Stomach (tissue), 8 donors: ENCODE measurements at regions not wholly inside any gene's neighbourhood (a gene's known extent, or its start where the extent isn't known, plus 50 kb on each side); places are given as distances from the start of the nearest gene placed in this dataset.

Experiments
- DNase-seq, 2 donors: peaks; one replicate each; pipeline versions ENCODE4 v3.0.0 to v3.0.0-alpha.2; 2013 to 2019
- H3K27ac ChIP-seq, 5 donors: fragments of 200-600 bp in 4 of 5; sonication (generic) in 4 of 5; one replicate each; pipeline ENCODE4 v1.5.1; 2013 to 2019; ENCODE audit warnings: mild to moderate bottlenecking in 1 of 5, moderate library complexity in 1 of 5
- H3K27me3 ChIP-seq, 3 donors: fragments of 200-600 bp; sonication (generic); one replicate each; pipeline ENCODE4 v1.5.1; 2017 to 2019; ENCODE audit warnings: mixed run types in 1 of 3
- H3K36me3 ChIP-seq, 4 donors: fragments of 200-600 bp; sonication (generic); 1 replicate in 3 of 4; 2 replicates in 1 of 4; pipeline ENCODE4 v1.5.1; 2016 to 2019
- H3K4me1 ChIP-seq, 4 donors: fragments of 200-600 bp; sonication (generic); one replicate each; pipeline ENCODE4 v1.5.1; 2016 to 2019
- H3K4me3 ChIP-seq, 4 donors: fragments of 200-600 bp; sonication (generic) in 3 of 4; one replicate each; pipeline ENCODE4 v1.5.1; 2016 to 2019; ENCODE audit warnings: mild to moderate bottlenecking in 1 of 4
- H3K9me3 ChIP-seq, 4 donors: fragments of 200-600 bp; sonication (generic); one replicate each; pipeline ENCODE4 v1.5.1; 2016 to 2019
- CTCF ChIP-seq, 7 experiments: fragments of 450-650 bp in 4 of 7; fragments of 200-600 bp in 3 of 7; sonication (generic) in 3 of 7; IDR thresholded peaks; one replicate each; pipeline ENCODE4 v1.5.1; 2016 to 2019; ENCODE audit warnings: antibody characterized with exemption in 7 of 7, control low read depth in 2 of 7, mild to moderate bottlenecking in 1 of 7
- EP300 ChIP-seq: sonication (generic); formaldehyde crosslinking; IDR thresholded peaks from one replicate; pipeline ENCODE4 v1.6.1; 2017; ENCODE audit warnings: antibody characterized with exemption
- POLR2A ChIP-seq, 4 donors: fragments of 450-650 bp; IDR thresholded peaks; one replicate each; pipeline ENCODE4 v1.6.1; 2016; ENCODE audit warnings: antibody characterized with exemption in 4 of 4, control low read depth in 2 of 4, mild to moderate bottlenecking in 1 of 4, moderate library complexity in 1 of 4
- POLR2AphosphoS5 ChIP-seq, 3 donors: sonication (generic); formaldehyde crosslinking; IDR thresholded peaks; one replicate each; pipeline ENCODE4 v1.6.1; 2016; ENCODE audit warnings: antibody characterized with exemption in 3 of 3
- WGBS, 5 donors: extraction: QIAGEN DNeasy Blood & Tissue Kit in 3 of 5; methylation state at CpG; one replicate each; pipeline versions ENCODE4 v1.1.5 to v1.1.7; 2013 to 2018; 5-methylcytosine and 5-hydroxymethylcytosine counted together
- intact Hi-C: fragments of 100-400 bp; cut with DNase I; formaldehyde crosslinking; loops from one replicate; pipeline ENCODE4 v1.15.1; 2023; ENCODE audit warnings: low total_unique reads
- donor health status: healthy with polysubstance abuse.
- donor health status: Bipolar disorder and iron deficiency.
- donor health status: healthy.

- no peak for DNase-seq
- intact Hi-C loops = no loop called here
- TF ChIP-seq EP300 (no peak), POLR2AphosphoS5 (IDR thresholded peaks at IDR 0.05) (no peak), CTCF (IDR thresholded peaks at IDR 0.05) (no peak), POLR2A (IDR thresholded peaks at IDR 0.05) (no peak)
- no peaks in the 10 kb centered on the region for H3K9me3 ChIP-seq
- H3K4me3 ChIP-seq = no peak overlapping the region
- H3K27ac ChIP-seq = no peak overlapping the region
- 86 to 91% (median 88%) methylated on average over 3 of the region's 3 CpGs for WGBS, 5 donors
- H3K27me3 ChIP-seq = no peaks in the 10 kb centered on the region
- H3K4me1 ChIP-seq = no peaks in the 10 kb centered on the region
- H3K36me3 ChIP-seq = no peaks in the 10 kb centered on the region
These were observed 2810.0 kb downstream of the PCDH9 start for GRCh38 chr13:64420181-64420580.

DNA sequence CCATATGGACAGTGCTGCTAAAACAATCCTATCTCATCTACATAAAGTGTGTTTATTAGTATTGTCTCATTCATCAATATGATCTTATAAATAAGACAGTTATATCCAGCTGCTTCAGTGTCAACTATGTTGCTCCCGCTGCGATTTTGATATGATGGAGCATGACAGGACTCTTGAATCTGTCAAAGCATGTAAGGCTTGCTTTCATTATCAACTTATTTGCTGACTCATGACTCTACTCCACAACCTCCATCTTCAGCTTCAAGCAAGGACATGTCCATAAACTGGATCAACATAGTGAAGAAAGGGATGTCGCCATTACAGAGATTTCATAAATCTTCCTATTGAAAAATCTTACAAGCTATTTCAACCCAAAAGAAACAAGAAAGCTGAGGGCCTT is 2812.6 kb downstream of the PCDH9 start:
- Histone ChIP-seq H3K9me3 (no peaks in the 10 kb centered on the region), H3K4me1 (no peaks in the 10 kb centered on the region), H3K4me3 (no peak overlapping the region), H3K27me3 (no peaks in the 10 kb centered on the region), H3K36me3 (no peaks in the 10 kb centered on the region), H3K27ac (no peak overlapping the region)
- 78 to 87% (median 84%) methylated on average over 3 of the region's 3 CpGs for WGBS, 5 donors
- intact Hi-C loops = no loop called here
- TF ChIP-seq POLR2A (IDR thresholded peaks at IDR 0.05) (no peak), CTCF (IDR thresholded peaks at IDR 0.05) (no peak), POLR2AphosphoS5 (IDR thresholded peaks at IDR 0.05) (no peak), EP300 (no peak)
- DNase-seq = no peak

- peaks cover 0 to 6% (median 0%) of the 10 kb centered on the region in 4 donors for H3K9me3 ChIP-seq
- H3K27ac ChIP-seq = no peak overlapping the region
- no peak for DNase-seq
- TF ChIP-seq POLR2A (IDR thresholded peaks at IDR 0.05) (no peak), EP300 (no peak), CTCF (IDR thresholded peaks at IDR 0.05) (no peak), POLR2AphosphoS5 (IDR thresholded peaks at IDR 0.05) (no peak)
- no peaks in the 10 kb centered on the region for H3K27me3 ChIP-seq
- H3K4me3 ChIP-seq = no peak overlapping the region
- H3K36me3 ChIP-seq = no peaks in the 10 kb centered on the region
- intact Hi-C loops = no loop called here
- no peaks in the 10 kb centered on the region for H3K4me1 ChIP-seq
These were observed 2815.8 kb downstream of the PCDH9 start for GRCh38 chr13:64414381-64414780.

- H3K36me3 ChIP-seq = no peaks in the 10 kb centered on the region
- no peaks in the 10 kb centered on the region for H3K4me1 ChIP-seq
- no peaks in the 10 kb centered on the region for H3K27me3 ChIP-seq
- DNase-seq = no peak
- H3K9me3 ChIP-seq = peaks cover 0 to 6% (median 0%) of the 10 kb centered on the region in 4 donors
- no peak overlapping the region for H3K4me3 ChIP-seq
- TF ChIP-seq CTCF (IDR thresholded peaks at IDR 0.05) (no peak), POLR2A (IDR thresholded peaks at IDR 0.05) (no peak), EP300 (no peak), POLR2AphosphoS5 (IDR thresholded peaks at IDR 0.05) (no peak)
- intact Hi-C loops = no loop called here
- no peak overlapping the region for H3K27ac ChIP-seq
These were observed 2816.6 kb downstream of the PCDH9 start for GRCh38 chr13:64413529-64413928.
